NCI-H128 (cell line): ENCODE measurements at regions not wholly inside any gene's neighbourhood (a gene's known extent, or its start where the extent isn't known, plus 50 kb on each side); places are given as distances from the start of the nearest gene placed in this dataset.
"Not testable (repeated sequence)": the region's sequence is repeated elsewhere in the genome, so short reads cannot be mapped to it uniquely, and the experiment has no call there.

Experiments used
- DNase-seq: peaks from one replicate; lab custom pipeline; 2025; ENCODE audit not compliant: unreplicated experiment; lab: John Stamatoyannopoulos, UW

- DNase-seq: no peak
These were observed 246.1 kb downstream of the FSIP2 start for GRCh38 chr2:185984670-185985069.

GRCh38 chr2:185988907-185989306, 250.3 kb downstream of the FSIP2 start:
- DNase-seq: not testable (repeated sequence)

- DNase-seq: no peak
These were observed 252.4 kb downstream of the FSIP2 start for GRCh38 chr2:185990861-185991525.

- no peak for DNase-seq
These were observed 260.0 kb downstream of the FSIP2 start for GRCh38 chr2:185998562-185999070.

GRCh38 chr2:186009341-186009740, 270.7 kb downstream of the FSIP2 start:
- DNase-seq: no peak

- no peak for DNase-seq
These were observed 278.7 kb downstream of the FSIP2 start for GRCh38 chr2:186017278-186017677.

- DNase-seq: no peak
These were observed 286.3 kb downstream of the FSIP2 start for GRCh38 chr2:186024921-186025320.

GRCh38 chr2:186027922-186028321, 289.3 kb downstream of the FSIP2 start:
- DNase-seq: no peak

- no peak for DNase-seq
These were observed 292.6 kb downstream of the FSIP2 start for GRCh38 chr2:186031229-186031628.

GRCh38 chr2:186032102-186032738, 293.6 kb downstream of the FSIP2 start:
- no peak for DNase-seq

- DNase-seq: no peak
These were observed 294.3 kb downstream of the FSIP2 start for GRCh38 chr2:186032930-186033329.

GRCh38 chr2:186033541-186033940, 294.9 kb downstream of the FSIP2 start:
- no peak for DNase-seq

GRCh38 chr2:186036862-186037449, 298.4 kb downstream of the FSIP2 start:
- DNase-seq: no peak

- no peak for DNase-seq
These were observed 303.8 kb downstream of the FSIP2 start for GRCh38 chr2:186042207-186043028.

- no peak for DNase-seq
These were observed 306.2 kb downstream of the FSIP2 start for GRCh38 chr2:186044761-186045160.

GRCh38 chr2:186052930-186053329, 314.3 kb downstream of the FSIP2 start:
- no peak for DNase-seq

- DNase-seq: no peak
These were observed 320.0 kb downstream of the FSIP2 start for GRCh38 chr2:186058614-186059013.

GRCh38 chr2:186059096-186059495, 320.5 kb downstream of the FSIP2 start:
- peak; percentile 37 for DNase-seq

GRCh38 chr2:186060744-186061440, 322.3 kb downstream of the FSIP2 start:
- DNase-seq: no peak

- DNase-seq: no peak
These were observed 325.9 kb downstream of the FSIP2 start for GRCh38 chr2:186064507-186064906.

- DNase-seq: no peak
These were observed 326.9 kb downstream of the FSIP2 start for GRCh38 chr2:186065491-186065890.
